ENCODE measurements at regions not wholly inside any gene's neighbourhood (a gene's known extent, or its start where the extent isn't known, plus 50 kb on each side); places are given as distances from the start of the nearest gene placed in this dataset.
"Not testable (repeated sequence)": the region's sequence is repeated elsewhere in the genome, so short reads cannot be mapped to it uniquely, and the experiment has no call there.

GRCh38 chr12:105446460-105446859 lies 116.0 kb downstream of the C12orf75 start:
- TF ChIP-seq EP300, CTCF, POLR2AphosphoS5 (IDR thresholded peaks at IDR 0.05): not testable (repeated sequence)
